ENCODE measurements at regions not wholly inside any gene's neighbourhood (a gene's known extent, or its start where the extent isn't known, plus 50 kb on each side); places are given as distances from the start of the nearest gene placed in this dataset.

- no peaks in the 10 kb centered on the region for H3K36me3 ChIP-seq (ENCODE audit: control insufficient read depth in 4 of 4, insufficient read depth in 4 of 4, low read length in 4 of 4)
- no peak overlapping the region for H3K4me3 ChIP-seq
- no peaks in the 10 kb centered on the region for H3K9me3 ChIP-seq (ENCODE audit: control insufficient read depth in 4 of 4, insufficient read depth in 3 of 4, low read length in 3 of 4)
- no peak for ATAC-seq (ENCODE audit: insufficient read depth, low FRiP score)
- TF ChIP-seq CTCF (IDR thresholded peaks at IDR 0.05; ENCODE audit: control extremely low read depth, extremely low read depth): no peak
- 92 to 94% methylated on average over 5 of the region's 5 CpGs for WGBS, 2 donors
- no peak for DNase-seq
- no peaks in the 10 kb centered on the region for H3K4me1 ChIP-seq (ENCODE audit: control insufficient read depth in 5 of 5, insufficient read depth in 5 of 5, low read length in 5 of 5)
- H3K27ac ChIP-seq (ENCODE audit: low read depth in 1 of 2, low read length in 1 of 2): no peak overlapping the region
- H3K9ac ChIP-seq (ENCODE audit: insufficient read depth in 1 of 2, low read length in 2 of 2): no peak overlapping the region
- no peaks in the 10 kb centered on the region for H3K27me3 ChIP-seq (ENCODE audit: control insufficient read depth in 3 of 3, insufficient read depth in 3 of 3, low read length in 2 of 3)
Measured at GRCh38 chr18:69291044-69291443, 109.6 kb upstream of the DOK6 start.

DNA sequence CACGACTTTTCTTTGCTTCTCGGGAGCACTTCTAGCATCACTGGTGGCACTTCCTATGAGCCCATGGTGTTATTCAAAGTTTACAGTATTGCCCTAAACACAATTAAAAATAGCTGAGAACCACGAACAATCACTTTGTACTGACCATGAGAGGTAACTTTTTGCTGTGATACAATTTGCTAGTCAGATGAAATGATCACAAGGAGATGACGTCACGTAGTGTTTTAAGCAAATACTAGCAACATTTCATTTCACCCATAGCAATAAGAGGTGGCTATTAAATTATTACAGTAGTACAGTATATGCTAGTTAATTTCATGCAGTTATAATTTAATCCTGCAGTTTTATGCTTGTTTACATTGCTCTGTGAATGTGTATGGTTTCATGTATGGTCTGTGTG, 108.9 kb upstream of the DOK6 start:
- Histone ChIP-seq H3K9ac (ENCODE audit: insufficient read depth in 1 of 2, low read length in 2 of 2) (no peak overlapping the region), H3K4me3 (no peak overlapping the region), H3K27me3 (ENCODE audit: control insufficient read depth in 3 of 3, insufficient read depth in 3 of 3, low read length in 2 of 3) (no peaks in the 10 kb centered on the region), H3K27ac (ENCODE audit: low read depth in 1 of 2, low read length in 1 of 2) (no peak overlapping the region), H3K36me3 (ENCODE audit: control insufficient read depth in 4 of 4, insufficient read depth in 4 of 4, low read length in 4 of 4) (no peaks in the 10 kb centered on the region), H3K9me3 (ENCODE audit: control insufficient read depth in 4 of 4, insufficient read depth in 3 of 4, low read length in 3 of 4) (no peaks in the 10 kb centered on the region), H3K4me1 (ENCODE audit: control insufficient read depth in 5 of 5, insufficient read depth in 5 of 5, low read length in 5 of 5) (no peaks in the 10 kb centered on the region)
- 80 to 83% methylated on average over 5 of the region's 5 CpGs for WGBS, 2 donors
- no peak for TF ChIP-seq CTCF (IDR thresholded peaks at IDR 0.05; ENCODE audit: control extremely low read depth, extremely low read depth)
- DNase-seq (no peak), ATAC-seq (ENCODE audit: insufficient read depth, low FRiP score) (no peak)

DNA sequence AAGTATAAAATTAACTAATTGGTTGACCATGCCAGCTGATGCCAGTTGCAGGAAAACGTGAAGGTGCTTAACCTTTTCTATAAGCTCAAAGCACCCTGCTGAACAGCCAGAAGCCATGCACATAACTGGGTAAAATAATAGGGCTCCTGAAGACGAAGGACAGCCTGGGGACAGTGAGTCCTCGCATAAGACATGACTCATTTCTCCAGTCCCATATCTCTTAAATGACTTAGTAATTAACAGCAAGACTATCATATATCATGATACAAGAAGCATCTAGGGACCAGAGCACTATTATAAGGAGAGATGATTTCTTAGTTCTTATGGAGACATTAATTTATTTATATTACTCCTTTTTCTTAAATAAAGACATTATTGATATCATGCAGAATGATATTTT, 100.5 kb upstream of the DOK6 start:
- H3K36me3 ChIP-seq (ENCODE audit: control insufficient read depth in 4 of 4, insufficient read depth in 4 of 4, low read length in 4 of 4): no peaks in the 10 kb centered on the region
- no peaks in the 10 kb centered on the region for H3K9me3 ChIP-seq (ENCODE audit: control insufficient read depth in 4 of 4, insufficient read depth in 3 of 4, low read length in 3 of 4)
- no peaks in the 10 kb centered on the region for H3K4me1 ChIP-seq (ENCODE audit: control insufficient read depth in 5 of 5, insufficient read depth in 5 of 5, low read length in 5 of 5)
- no peak for TF ChIP-seq CTCF (IDR thresholded peaks at IDR 0.05; ENCODE audit: control extremely low read depth, extremely low read depth)
- H3K9ac ChIP-seq (ENCODE audit: insufficient read depth in 1 of 2, low read length in 2 of 2): no peak overlapping the region
- no peaks in the 10 kb centered on the region for H3K27me3 ChIP-seq (ENCODE audit: control insufficient read depth in 3 of 3, insufficient read depth in 3 of 3, low read length in 2 of 3)
- no peak overlapping the region for H3K4me3 ChIP-seq
- H3K27ac ChIP-seq (ENCODE audit: low read depth in 1 of 2, low read length in 1 of 2): no peak overlapping the region
- DNase-seq (no peak), ATAC-seq (ENCODE audit: insufficient read depth, low FRiP score) (no peak)
- 79 to 80% methylated on average over 3 of the region's 3 CpGs for WGBS, 2 donors

- no peaks in the 10 kb centered on the region for H3K27me3 ChIP-seq (ENCODE audit: control insufficient read depth in 3 of 3, insufficient read depth in 3 of 3, low read length in 2 of 3)
- no peaks in the 10 kb centered on the region for H3K4me1 ChIP-seq (ENCODE audit: control insufficient read depth in 5 of 5, insufficient read depth in 5 of 5, low read length in 5 of 5)
- WGBS, 2 donors: 87 to 94% methylated on average over 2 of the region's 2 CpGs
- peaks cover 0 to 3% (median 0%) of the 10 kb centered on the region in 4 donors for H3K9me3 ChIP-seq (ENCODE audit: control insufficient read depth in 4 of 4, insufficient read depth in 3 of 4, low read length in 3 of 4)
- DNase-seq (no peak), ATAC-seq (ENCODE audit: insufficient read depth, low FRiP score) (no peak)
- H3K9ac ChIP-seq (ENCODE audit: insufficient read depth in 1 of 2, low read length in 2 of 2): no peak overlapping the region
- TF ChIP-seq CTCF (IDR thresholded peaks at IDR 0.05; ENCODE audit: control extremely low read depth, extremely low read depth): no peak
- H3K4me3 ChIP-seq: no peak overlapping the region
- no peak overlapping the region for H3K27ac ChIP-seq (ENCODE audit: low read depth in 1 of 2, low read length in 1 of 2)
- H3K36me3 ChIP-seq (ENCODE audit: control insufficient read depth in 4 of 4, insufficient read depth in 4 of 4, low read length in 4 of 4): no peaks in the 10 kb centered on the region
Measured at GRCh38 chr18:69308619-69309018, 92.1 kb upstream of the DOK6 start.

Measured in lung (tissue), 11 donors.